ENCODE measurements at regions not wholly inside any gene's neighbourhood (a gene's known extent, or its start where the extent isn't known, plus 50 kb on each side); places are given as distances from the start of the nearest gene placed in this dataset.

DNA sequence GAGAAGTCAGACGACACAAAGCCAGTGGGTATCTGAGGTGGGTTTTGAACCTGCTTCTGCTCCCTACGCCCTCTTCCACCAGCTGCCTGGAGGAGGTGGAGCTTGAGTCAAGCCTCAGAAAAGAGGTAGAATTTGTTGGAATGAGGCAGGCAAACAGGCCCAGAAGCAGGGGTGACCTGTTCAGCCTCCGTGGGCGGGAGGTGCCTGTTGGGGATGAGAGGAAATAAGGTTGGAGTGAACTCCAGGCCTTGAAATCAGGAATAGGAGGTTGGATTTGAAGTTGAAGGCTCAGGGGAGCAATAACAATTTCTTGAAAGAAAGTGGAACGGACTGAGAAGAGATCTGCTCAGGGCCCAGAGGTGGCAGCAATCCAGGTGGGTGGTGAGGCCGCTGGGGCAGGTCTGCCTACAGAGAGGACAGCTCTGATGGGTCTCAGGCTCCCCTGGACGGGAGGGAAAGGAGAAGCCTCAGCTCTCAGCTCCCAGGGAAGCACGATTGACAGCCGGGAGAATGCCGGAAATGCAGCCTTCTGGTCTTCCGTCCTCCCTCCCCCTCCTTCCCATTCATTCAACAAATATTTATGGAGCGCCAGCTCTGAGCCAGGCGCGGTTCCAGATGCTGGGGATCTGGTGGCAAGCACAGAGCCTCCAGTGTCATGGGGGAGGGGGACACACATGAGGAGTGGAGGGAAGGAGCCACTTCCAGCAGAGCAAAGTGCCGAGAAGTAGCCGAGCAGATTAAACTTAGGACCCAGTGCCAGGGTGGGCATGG lies 61.9 kb upstream of the CIBAR2 start (continued):
- TF ChIP-seq, protein P1, sequence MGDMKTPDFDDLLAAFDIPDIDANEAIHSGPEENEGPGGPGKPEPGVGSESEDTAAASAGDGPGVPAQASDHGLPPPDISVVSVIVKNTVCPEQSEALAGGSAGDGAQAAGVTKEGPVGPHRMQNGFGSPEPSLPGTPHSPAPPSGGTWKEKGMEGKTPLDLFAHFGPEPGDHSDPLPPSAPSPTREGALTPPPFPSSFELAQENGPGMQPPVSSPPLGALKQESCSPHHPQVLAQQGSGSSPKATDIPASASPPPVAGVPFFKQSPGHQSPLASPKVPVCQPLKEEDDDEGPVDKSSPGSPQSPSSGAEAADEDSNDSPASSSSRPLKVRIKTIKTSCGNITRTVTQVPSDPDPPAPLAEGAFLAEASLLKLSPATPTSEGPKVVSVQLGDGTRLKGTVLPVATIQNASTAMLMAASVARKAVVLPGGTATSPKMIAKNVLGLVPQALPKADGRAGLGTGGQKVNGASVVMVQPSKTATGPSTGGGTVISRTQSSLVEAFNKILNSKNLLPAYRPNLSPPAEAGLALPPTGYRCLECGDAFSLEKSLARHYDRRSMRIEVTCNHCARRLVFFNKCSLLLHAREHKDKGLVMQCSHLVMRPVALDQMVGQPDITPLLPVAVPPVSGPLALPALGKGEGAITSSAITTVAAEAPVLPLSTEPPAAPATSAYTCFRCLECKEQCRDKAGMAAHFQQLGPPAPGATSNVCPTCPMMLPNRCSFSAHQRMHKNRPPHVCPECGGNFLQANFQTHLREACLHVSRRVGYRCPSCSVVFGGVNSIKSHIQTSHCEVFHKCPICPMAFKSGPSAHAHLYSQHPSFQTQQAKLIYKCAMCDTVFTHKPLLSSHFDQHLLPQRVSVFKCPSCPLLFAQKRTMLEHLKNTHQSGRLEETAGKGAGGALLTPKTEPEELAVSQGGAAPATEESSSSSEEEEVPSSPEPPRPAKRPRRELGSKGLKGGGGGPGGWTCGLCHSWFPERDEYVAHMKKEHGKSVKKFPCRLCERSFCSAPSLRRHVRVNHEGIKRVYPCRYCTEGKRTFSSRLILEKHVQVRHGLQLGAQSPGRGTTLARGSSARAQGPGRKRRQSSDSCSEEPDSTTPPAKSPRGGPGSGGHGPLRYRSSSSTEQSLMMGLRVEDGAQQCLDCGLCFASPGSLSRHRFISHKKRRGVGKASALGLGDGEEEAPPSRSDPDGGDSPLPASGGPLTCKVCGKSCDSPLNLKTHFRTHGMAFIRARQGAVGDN (CRISPR knock-in tag; IDR thresholded peaks at IDR 0.05), result peak; percentile 62
- TF ChIP-seq PITX1 (CRISPR knock-in tag; IDR thresholded peaks at IDR 0.05) (peak; percentile 47; the same call in 1 of the 2 replicates), ZNF577 (CRISPR knock-in tag; IDR thresholded peaks at IDR 0.05; ENCODE audit: borderline replicate concordance, low read depth) (no peak), ZNF136 (CRISPR knock-in tag; IDR thresholded peaks at IDR 0.05; ENCODE audit: low read depth) (0 out of 2 replicates have a peak, but pooled peaks have one; percentile 56), ZMYM3 (CRISPR knock-in tag; IDR thresholded peaks at IDR 0.05) (peak; percentile 93), RBM39 (IDR thresholded peaks at IDR 0.05; ENCODE audit: low read depth, low read length, poor library complexity, severe bottlenecking) (no peak), NR3C1 (CRISPR knock-in tag; IDR thresholded peaks at IDR 0.05) (no peak), ZNF468 (CRISPR knock-in tag; IDR thresholded peaks at IDR 0.05) (no peak), SNRNP70 (IDR thresholded peaks at IDR 0.05; ENCODE audit: low read depth, low read length) (no peak), PLRG1 (conservative IDR thresholded peaks at IDR 0.05) (no peak)
- TF ChIP-seq, protein P2, sequence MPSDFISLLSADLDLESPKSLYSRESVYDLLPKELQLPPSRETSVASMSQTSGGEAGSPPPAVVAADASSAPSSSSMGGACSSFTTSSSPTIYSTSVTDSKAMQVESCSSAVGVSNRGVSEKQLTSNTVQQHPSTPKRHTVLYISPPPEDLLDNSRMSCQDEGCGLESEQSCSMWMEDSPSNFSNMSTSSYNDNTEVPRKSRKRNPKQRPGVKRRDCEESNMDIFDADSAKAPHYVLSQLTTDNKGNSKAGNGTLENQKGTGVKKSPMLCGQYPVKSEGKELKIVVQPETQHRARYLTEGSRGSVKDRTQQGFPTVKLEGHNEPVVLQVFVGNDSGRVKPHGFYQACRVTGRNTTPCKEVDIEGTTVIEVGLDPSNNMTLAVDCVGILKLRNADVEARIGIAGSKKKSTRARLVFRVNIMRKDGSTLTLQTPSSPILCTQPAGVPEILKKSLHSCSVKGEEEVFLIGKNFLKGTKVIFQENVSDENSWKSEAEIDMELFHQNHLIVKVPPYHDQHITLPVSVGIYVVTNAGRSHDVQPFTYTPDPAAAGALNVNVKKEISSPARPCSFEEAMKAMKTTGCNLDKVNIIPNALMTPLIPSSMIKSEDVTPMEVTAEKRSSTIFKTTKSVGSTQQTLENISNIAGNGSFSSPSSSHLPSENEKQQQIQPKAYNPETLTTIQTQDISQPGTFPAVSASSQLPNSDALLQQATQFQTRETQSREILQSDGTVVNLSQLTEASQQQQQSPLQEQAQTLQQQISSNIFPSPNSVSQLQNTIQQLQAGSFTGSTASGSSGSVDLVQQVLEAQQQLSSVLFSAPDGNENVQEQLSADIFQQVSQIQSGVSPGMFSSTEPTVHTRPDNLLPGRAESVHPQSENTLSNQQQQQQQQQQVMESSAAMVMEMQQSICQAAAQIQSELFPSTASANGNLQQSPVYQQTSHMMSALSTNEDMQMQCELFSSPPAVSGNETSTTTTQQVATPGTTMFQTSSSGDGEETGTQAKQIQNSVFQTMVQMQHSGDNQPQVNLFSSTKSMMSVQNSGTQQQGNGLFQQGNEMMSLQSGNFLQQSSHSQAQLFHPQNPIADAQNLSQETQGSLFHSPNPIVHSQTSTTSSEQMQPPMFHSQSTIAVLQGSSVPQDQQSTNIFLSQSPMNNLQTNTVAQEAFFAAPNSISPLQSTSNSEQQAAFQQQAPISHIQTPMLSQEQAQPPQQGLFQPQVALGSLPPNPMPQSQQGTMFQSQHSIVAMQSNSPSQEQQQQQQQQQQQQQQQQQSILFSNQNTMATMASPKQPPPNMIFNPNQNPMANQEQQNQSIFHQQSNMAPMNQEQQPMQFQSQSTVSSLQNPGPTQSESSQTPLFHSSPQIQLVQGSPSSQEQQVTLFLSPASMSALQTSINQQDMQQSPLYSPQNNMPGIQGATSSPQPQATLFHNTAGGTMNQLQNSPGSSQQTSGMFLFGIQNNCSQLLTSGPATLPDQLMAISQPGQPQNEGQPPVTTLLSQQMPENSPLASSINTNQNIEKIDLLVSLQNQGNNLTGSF (CRISPR knock-in tag; IDR thresholded peaks at IDR 0.05), result no peak
- TF ChIP-seq, protein P3, sequence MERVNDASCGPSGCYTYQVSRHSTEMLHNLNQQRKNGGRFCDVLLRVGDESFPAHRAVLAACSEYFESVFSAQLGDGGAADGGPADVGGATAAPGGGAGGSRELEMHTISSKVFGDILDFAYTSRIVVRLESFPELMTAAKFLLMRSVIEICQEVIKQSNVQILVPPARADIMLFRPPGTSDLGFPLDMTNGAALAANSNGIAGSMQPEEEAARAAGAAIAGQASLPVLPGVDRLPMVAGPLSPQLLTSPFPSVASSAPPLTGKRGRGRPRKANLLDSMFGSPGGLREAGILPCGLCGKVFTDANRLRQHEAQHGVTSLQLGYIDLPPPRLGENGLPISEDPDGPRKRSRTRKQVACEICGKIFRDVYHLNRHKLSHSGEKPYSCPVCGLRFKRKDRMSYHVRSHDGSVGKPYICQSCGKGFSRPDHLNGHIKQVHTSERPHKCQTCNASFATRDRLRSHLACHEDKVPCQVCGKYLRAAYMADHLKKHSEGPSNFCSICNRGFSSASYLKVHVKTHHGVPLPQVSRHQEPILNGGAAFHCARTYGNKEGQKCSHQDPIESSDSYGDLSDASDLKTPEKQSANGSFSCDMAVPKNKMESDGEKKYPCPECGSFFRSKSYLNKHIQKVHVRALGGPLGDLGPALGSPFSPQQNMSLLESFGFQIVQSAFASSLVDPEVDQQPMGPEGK (CRISPR knock-in tag; IDR thresholded peaks at IDR 0.05), result 0 out of 2 replicates have a peak, but pooled peaks have one; percentile 16
- TF ChIP-seq, protein P4, sequence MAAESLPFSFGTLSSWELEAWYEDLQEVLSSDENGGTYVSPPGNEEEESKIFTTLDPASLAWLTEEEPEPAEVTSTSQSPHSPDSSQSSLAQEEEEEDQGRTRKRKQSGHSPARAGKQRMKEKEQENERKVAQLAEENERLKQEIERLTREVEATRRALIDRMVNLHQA (CRISPR knock-in tag; IDR thresholded peaks at IDR 0.05), result no peak
- TF ChIP-seq, protein P5, sequence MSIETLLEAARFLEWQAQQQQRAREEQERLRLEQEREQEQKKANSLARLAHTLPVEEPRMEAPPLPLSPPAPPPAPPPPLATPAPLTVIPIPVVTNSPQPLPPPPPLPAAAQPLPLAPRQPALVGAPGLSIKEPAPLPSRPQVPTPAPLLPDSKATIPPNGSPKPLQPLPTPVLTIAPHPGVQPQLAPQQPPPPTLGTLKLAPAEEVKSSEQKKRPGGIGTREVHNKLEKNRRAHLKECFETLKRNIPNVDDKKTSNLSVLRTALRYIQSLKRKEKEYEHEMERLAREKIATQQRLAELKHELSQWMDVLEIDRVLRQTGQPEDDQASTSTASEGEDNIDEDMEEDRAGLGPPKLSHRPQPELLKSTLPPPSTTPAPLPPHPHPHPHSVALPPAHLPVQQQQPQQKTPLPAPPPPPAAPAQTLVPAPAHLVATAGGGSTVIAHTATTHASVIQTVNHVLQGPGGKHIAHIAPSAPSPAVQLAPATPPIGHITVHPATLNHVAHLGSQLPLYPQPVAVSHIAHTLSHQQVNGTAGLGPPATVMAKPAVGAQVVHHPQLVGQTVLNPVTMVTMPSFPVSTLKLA (IDR thresholded peaks at IDR 0.05), result no peak
